CD4-positive, alpha-beta T cell treated with Interleukin-10 for 1 hour (primary cell): ENCODE measurements at regions not wholly inside any gene's neighbourhood (a gene's known extent, or its start where the extent isn't known, plus 50 kb on each side); places are given as distances from the start of the nearest gene placed in this dataset.
"Not testable (repeated sequence)": the region's sequence is repeated elsewhere in the genome, so short reads cannot be mapped to it uniquely, and the experiment has no call there.

Source experiments
- DNase-seq: peaks from one replicate; pipeline ENCODE4 v3.0.0-alpha.2; 2020

DNA sequence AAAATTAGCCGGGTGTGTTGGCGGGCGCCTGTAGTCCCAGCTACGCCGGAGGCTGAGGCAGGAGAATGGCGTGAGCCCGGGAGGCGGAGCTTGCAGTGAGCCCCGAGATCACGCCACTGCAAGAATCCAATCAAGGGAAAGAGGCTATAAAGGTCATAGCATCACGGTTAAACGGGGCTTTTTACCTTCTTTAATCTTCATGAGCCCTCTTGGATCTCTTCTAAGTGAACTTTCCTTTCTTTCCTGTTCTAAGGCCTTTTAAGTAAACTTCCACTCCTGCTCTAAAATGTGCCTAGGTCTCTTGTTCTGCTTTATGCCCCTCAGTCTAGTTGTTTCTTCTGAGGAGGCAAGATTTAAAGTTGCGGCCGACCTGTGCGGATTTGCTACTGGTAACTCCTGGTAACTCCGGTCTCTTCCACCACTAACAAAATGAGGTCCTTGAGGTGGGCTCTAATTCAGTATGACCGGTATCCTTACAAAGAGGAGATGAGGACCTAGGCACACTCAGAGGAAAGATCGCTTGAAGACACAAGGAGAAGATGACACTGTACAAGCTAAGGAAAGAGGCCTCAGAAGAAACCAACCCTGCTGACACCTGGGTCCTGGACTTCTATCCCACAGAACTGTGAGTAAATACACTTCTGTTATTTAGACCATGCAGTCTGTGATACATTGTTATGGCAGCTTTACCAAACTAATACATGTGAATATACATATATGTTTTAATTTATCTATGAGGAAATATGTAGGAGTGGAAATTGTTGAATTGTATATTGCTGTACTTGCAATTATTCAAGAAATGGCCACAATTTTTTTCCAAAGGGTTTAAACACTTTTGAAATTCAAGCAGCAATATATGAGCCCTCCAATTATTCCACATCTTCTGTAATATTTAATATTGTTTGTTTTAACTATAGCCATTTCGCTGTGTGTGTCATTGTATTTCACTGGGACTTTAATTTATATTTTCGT is 331.5 kb upstream of the CNTNAP2 start:
- no peak for DNase-seq

DNA sequence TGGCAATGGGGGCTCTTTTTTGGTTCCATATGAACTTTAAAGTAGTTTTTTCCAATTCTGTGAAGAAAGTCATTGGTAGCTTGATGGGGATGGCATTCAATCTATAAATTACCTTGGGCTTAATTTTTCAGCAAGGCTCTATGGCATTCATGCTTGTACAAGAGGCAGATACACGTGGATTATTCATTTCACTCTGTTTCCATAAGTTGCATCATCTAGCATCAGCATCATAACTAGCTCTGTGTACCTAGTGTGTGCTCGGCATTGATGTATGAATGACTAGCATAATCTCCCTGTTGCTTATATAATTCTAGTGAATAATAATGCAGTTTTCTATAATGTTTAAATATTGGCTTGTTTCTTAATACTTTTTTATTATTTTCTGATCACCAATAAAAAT is 335.2 kb upstream of the CNTNAP2 start:
- DNase-seq, result not testable (repeated sequence)

DNA sequence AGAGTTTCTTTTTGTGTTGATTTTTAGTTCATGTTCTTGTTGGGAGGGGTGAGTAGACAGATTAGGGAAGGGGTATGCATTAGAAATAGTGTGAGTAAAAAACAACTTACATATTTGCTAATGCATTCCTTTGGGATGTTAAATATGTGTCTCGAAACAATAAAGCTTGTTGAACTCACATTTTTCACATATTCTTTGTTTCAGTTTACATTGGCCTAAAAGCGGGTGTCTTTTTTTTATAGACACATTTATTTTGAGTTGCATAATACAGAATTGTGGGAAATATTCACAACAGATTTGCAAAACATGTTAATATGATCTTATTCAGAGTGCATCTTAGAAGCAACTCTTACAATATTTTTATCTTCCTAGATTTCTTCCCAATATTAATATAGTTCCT is 337.5 kb upstream of the CNTNAP2 start:
- no peak for DNase-seq

DNA sequence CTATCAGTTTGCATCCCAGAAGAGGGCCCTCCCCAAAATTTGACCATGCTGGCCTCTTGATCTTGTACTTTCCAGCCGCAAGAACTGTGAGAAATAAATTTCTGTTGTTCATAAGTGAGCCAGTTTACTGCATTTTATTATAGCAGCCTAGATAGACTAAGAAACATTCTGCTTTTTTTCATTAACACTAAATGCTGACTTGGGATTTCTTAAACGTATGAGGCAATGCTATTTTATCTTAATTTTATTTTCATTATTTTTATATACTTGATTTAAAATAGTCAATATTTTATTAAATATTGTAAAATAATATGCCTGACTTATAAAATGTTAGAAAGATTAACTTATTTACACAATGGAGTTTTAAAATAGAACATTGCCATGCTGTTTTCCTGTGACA is 341.8 kb upstream of the CNTNAP2 start:
- no peak for DNase-seq

DNA sequence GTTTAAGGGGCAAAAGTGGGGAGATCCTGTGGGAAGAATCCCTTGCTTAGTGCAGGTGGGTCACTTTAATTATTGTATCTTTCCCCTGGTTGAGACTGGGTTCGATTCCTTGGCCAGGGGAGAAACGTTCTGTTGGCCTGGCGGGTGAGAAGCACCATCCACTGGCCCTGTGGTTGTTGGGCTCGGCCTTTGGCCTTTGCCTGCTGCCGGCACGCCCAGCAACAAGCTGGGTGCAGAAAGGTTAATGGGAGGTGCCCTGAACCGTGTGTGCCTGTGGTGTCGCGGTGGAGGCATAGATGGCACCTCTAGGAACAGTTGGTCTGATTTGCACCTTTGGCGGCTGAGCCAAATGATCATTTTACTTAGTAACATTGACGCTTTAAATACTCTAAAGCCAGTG is 363.6 kb upstream of the CNTNAP2 start:
- no peak for DNase-seq

DNA sequence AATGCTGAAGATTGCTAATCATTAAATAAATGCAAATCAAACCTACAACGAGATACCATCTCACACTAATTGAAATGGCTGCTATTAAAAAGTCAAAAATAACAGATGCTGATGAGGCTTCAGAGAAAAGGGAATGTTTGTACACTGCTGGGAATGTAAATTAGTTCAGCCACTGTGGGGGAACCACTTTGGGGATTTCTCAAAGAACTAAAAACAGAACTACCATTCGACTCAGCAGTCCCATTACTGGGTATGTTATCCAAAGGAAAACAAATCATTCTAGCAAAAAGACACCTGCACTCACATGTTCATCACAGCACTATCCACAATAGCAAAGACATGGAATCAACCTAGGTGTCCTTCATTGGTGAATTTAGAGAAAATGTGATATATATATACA is 379.0 kb upstream of the CNTNAP2 start:
- no peak for DNase-seq

DNA sequence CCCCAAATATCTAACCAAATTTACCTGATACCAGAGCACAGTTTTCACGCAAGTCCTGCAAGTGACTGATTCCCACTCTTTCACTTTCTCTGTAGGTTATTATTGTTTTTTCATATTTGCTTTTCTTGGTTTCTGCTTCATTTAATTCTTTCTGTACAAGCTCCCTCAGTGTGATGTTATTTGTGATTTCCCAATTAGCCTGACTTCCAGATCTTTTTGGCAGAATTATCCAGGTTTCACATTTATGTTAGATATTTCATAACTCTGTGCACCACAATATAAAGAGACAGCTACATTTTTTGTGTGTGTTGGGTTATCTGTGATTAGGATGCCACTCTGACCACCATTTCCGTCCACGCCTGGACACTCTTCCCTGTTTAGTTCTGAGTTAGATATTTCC is 381.5 kb upstream of the CNTNAP2 start:
- DNase-seq, result no peak

DNA sequence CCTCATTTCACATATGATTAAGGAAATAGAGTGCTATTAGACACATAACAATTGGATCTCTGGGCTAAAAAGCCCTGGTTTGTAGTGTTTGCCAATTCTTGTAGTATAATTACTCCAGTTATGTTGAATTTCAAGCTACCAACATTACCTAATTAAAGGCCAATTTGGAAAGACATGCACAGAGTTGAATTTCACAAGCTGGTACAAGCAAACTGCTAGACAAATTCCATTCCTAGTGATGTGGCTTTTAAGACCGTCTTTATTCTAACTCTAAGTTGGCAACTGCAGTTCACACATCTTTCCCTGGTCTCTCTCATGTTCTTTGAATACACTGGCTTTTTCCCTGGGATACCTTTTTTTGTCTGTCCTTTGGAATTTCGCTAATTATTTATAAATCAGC is 384.1 kb upstream of the CNTNAP2 start:
- DNase-seq, result no peak

DNA sequence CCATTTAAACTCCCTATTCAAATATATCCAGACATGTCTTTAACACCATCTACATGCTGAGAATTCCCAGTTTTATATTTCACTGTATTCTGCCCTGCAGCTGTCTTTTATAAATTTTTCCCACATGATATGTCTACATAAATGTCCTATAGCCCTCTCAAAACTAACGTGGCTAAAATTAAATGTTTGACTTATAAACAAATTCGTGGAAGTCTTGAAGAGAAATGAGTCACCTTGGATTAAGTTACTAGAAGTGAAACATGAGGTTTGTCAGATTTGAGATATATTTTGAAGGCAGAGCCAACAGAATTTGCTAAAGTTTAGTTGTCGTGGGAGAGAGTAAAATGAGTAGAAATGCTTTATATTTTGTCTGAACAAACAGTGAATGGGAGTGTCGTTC is 386.9 kb upstream of the CNTNAP2 start:
- DNase-seq, result no peak

DNA sequence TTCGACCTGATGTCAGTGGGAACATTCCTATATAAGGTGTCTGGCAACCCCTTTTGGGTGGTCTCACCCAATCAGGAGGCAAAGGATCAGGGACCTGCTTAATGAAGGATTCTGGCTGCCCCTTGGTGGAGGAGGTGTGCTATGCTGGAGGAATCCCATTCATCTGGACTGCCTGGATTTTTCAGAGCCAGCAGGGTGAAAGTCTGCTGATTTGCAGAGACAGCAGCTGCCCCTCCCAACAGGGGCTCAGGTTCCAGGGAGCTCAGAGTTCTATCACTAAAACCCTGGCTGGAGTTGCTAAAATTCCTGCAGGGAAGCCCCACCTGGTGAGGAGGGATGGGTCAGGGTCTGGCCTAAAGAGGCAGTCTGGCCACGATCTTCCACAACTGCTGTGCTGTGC is 398.5 kb upstream of the CNTNAP2 start:
- no peak for DNase-seq

DNA sequence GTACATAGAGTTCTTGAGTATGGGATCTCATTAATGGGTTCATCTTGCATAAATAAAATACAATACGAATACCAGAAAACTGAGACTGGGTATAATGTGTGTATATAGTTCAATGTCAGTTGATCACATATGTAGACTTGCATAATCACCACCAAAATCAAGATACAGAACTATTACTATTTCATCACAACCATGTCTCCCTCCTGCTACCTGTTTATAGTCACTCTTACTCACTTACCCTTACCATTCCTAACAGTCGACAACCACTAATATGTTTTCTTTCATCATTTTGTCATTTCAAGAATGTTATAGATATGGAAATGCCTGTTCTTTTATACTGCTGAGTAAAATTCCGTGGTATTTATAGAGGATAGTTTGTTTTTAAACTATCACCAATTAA is 416.1 kb upstream of the CNTNAP2 start:
- no peak for DNase-seq

DNA sequence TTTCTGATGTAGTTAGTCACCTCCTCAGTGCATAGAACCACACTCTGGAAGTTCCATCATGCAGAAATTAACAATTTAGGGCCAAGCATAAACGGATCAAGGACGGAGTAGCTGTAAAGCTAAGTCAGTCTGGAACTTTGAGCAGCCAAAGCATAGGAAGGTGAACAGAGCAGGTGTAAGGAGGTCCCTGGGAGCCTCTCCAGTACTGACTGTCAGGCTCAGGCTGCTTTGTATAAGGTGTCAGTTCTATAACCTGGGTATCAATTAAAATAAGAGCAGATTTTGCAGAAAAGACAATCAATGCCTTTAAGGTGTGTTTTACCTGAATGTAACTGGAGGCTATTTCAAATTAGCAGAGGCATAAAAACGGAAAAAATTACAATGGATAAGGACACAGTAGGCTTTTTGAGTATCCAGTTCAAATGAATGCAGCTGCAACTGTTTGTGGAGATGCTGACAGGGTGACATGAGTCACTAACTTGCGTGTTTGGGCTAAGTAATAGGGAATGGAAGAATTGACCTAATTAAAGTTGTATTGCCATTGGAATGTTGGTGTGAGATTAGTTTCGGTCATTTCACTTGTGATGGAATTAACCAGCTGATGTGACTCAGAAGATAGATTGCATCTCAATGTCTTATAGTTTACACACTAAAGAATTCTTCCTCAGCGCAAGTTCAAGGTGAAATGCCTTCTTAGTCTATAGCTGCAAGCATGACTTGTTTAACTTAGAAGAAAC is 417.9 kb upstream of the CNTNAP2 start:
- no peak for DNase-seq

DNA sequence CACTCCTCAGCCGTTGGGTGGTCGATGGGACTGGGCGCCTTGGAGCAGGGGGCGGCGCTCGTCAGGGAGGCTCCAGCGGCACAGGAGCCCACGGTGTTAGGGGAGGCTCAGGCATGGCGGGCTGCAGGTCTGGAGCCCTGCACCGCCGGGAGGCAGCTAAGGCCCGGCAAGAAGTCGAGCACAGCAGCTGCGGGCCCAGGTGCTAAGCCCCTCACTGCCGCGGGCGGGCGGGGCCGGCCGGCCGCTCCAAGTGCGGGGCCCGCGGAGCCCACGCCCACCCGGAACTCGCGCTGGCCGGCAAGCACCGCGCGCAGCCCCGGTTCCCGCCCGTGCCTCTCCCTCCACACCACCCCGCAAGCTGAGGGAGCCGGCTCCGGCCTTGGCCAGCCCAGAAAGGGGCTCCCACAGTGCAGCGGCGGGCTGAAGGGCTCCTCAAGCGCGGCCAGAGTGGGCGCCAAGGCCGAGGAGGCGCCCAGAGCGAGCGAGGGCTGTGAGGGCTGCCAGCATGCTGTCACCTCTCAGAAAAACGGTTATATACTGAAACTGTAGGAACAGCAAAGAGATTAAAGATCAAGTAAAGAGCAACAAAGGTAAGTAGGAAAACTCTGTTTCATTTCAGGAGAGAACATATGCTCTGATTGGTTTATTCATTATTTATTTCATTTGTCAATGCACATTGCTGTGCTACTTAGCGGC is 419.0 kb upstream of the CNTNAP2 start:
- DNase-seq, result not testable (repeated sequence)

DNA sequence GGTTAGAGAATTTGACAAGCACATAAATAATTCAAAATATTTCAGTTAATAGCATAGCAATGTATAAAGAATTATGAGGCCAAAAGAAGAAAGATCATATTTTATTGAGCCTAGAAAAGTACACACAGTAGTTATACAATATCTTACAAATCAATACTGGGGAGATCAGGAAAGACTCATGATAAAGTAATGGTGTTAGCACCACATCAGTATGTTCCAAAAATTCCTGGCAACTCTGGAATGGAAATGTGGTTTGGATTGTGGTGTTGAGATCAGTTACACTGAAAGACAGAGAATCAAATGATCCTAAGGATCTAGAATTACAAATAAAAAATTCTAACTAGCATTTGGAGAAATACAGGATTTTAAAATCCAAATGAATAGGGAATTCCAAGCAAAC is 420.5 kb upstream of the CNTNAP2 start:
- DNase-seq, result no peak

DNA sequence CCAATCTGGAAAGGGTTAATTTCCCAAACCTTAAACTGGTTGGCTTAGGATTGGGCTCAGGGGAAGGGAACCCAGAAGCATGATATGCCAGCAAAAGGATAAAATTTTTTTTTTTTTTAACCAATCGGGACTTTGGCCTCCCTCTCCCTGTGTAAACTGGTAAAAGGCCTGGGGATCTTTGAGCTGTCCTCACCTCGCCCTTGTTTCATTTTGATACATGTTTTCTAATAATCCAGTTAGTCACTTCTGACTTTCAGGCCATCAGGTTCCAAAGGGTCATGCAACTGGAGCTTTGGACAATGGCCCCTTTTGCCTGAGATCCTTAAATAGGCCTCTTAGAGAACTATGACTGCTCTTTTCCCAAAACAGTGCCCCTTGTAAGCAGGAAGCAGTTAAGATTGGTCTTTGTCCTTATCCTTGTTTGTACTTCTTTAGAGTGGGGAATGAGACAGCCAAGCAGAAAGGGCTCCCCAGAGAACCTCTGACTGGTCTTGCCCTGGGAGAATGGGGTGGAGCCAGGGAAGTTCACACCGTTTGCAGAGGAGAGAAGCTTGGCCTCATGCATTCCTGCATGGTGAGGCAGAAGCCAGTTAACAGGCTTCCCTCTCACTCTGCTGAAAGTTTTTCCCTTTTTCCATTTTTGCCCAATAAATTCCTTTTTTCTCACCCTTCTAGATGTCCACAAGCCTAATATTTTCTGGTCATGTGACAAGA is 424.2 kb upstream of the CNTNAP2 start:
- no peak for DNase-seq

DNA sequence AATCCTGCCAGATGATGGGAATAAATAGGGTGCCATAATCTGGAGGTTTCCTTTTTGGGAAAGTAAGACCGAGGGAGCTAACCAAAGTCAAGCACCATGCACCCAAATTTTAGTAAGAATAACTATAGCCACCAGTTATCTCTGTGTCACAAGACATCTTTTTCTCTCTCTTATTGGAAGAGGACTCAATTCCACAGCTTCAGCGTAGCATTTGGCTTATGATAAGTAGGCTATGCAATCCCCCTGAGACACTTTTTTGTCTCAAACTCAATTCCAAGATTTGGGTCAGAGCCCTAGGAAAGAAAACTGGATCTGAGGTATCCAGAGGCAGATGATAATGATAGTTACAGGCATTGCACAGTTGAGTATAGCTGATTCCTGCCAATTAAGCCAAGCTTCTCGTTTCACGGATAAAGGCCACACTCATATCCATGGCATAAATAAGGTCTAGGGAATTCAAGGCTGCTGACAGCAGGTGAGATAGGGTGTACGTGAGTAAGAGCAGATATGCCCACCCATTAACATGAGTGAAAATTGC is 425.2 kb upstream of the CNTNAP2 start:
- no peak for DNase-seq

DNA sequence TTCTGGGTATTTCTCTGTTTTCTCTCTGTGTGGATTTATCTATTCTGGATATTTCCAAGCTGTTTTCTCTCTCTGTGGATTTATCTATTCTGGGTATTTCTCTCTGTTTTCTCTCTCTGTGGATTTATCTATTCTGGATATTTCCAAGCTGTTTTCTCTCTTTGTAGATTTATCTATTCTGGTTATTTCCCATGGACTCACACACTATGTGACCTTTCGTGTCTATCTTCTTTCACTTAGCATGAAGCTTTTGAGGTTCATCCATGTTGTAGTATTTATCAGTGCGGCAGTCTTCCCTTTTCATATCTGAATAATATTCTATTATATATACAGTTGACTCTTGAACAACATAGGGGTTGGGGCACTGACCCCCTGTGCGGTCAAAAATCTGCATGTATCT is 435.0 kb upstream of the CNTNAP2 start:
- DNase-seq, result no peak

DNA sequence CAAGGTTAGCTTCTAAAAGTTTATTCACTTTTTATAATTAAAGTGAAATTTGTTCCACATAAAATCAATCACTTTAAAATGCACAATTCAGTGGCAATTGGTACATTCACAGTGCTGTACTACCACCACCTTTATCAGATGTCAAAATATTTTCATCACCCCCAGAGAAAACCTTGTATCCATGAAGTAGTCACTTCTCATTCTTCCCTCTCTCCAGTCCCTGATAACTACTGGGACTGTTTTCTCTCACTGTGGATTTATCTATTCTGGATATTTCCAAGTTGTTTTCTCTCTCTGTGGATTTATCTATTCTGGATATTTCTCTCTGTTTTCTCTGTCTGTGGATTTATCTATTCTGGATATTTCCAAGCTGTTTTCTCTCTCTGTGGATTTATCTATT is 435.4 kb upstream of the CNTNAP2 start:
- DNase-seq, result no peak

DNA sequence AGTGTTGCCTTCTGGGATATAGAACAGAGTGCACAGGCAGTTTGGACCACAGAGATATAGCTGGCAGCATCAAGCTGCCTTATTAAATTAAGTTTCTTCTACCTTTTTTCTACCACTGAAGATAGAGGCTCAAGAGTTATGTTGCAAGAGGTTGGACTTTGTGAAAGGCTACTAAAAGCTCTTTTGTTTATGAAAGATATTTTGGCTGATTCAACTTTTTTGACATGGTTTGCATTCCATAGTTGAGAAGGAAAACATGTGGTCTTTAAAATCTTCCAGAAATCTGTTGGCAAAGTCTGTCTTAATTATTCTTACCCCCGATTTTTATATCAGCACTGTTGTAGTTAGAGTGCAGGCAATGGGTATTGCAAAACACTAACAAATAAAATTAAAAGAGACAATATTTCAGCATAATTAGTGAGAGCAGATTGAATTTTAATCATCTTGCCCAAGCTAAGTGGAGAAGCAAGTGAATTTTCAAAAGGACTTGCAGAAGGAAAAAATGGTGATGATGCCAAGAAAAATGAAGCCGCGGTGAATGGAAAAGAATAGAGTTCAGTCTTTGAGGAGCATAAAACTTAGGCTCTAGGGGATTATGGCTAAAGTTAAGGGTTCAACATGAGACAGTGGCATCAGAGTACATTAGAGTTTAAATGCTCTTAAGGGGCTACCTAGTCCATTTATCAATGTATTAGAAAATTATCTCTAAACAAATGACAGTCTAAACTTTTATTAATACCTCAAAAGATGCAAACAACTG is 450.9 kb upstream of the CNTNAP2 start:
- DNase-seq, result no peak

DNA sequence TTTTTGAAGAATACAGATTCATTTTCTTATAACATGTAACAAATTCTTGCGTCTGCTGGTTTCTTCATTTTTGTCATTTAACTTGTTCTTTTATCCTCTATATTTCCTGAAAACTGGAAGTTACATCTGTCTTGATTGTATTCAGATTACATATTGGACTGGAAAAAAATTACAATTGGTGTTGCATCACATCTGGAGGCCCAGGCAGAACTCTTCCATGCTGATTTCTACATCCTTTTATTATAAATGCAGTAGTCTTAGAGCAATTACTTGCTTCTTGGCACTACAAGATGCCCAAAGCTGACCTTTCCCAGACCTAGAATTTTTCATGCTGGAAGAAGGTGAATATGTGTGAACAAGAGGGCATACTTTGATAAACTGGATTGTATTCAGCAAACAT is 460.9 kb upstream of the CNTNAP2 start:
- no peak for DNase-seq

DNA sequence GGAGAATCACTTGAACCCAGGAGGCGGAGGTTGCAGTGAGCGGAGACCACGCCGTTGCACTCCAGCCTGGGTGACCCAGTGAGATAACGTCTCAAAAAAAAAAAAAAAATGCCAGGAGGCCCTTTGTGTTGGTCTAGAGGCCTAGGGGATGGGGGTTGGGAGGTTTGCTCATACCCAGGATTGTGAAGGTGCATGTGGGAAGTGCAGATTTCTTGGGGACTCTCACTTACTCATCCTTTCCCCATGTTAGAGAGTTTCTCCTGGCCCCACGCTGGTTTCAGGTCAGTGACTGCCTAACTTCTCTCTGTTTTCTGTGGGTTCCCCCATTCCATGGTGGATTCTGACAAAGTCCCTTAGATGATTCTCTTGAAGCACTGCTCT is 471.5 kb upstream of the CNTNAP2 start:
- DNase-seq, result no peak
